CD4-positive, alpha-beta T cell treated with Interferon alpha-2 for 1 hour (primary cell): ENCODE measurements at regions not wholly inside any gene's neighbourhood (a gene's known extent, or its start where the extent isn't known, plus 50 kb on each side); places are given as distances from the start of the nearest gene placed in this dataset.
"Not testable (repeated sequence)": the region's sequence is repeated elsewhere in the genome, so short reads cannot be mapped to it uniquely, and the experiment has no call there.

Source experiments
- DNase-seq, 2 donors: peaks; one replicate each; pipeline ENCODE4 v3.0.0-alpha.2; 2020 to 2022

- DNase-seq: no peak
Measured at GRCh38 chr7:41578700-41579099, 124.2 kb downstream of the INHBA start.

GRCh38 chr7:41576166-41576565 is 126.7 kb downstream of the INHBA start:
- no peak for DNase-seq

- no peak for DNase-seq
Measured at GRCh38 chr7:41574377-41574776, 128.5 kb downstream of the INHBA start.

GRCh38 chr7:41573862-41574261 is 129.0 kb downstream of the INHBA start:
- DNase-seq: no peak

GRCh38 chr7:41573443-41573842 is 129.4 kb downstream of the INHBA start:
- DNase-seq: no peak

- DNase-seq: no peak
Measured at GRCh38 chr7:41573015-41573414, 129.9 kb downstream of the INHBA start.

- no peak for DNase-seq
Measured at GRCh38 chr7:41571573-41571972, 131.3 kb downstream of the INHBA start.

GRCh38 chr7:41570766-41571165 is 132.1 kb downstream of the INHBA start:
- no peak for DNase-seq

- no peak for DNase-seq
Measured at GRCh38 chr7:41568135-41568534, 134.8 kb downstream of the INHBA start.

GRCh38 chr7:41567731-41568114 is 135.2 kb downstream of the INHBA start:
- no peak for DNase-seq

- DNase-seq: no peak
Measured at GRCh38 chr7:41567031-41567730, 135.7 kb downstream of the INHBA start.

GRCh38 chr7:41566581-41566980 is 136.3 kb downstream of the INHBA start:
- DNase-seq: no peak

GRCh38 chr7:41565655-41566054 is 137.2 kb downstream of the INHBA start:
- DNase-seq: no peak

- DNase-seq: no peak
Measured at GRCh38 chr7:41559426-41559825, 143.5 kb downstream of the INHBA start.

GRCh38 chr7:41554481-41554880 is 148.4 kb downstream of the INHBA start:
- DNase-seq: no peak

GRCh38 chr7:41550046-41550445 is 152.8 kb downstream of the INHBA start:
- DNase-seq: not testable (repeated sequence)

GRCh38 chr7:41544241-41544640 is 158.6 kb downstream of the INHBA start:
- DNase-seq: no peak

GRCh38 chr7:41540601-41541000 is 162.3 kb downstream of the INHBA start:
- DNase-seq: no peak

- no peak for DNase-seq
Measured at GRCh38 chr7:41538810-41539724, 163.8 kb downstream of the INHBA start.

GRCh38 chr7:41536873-41537665 is 165.8 kb downstream of the INHBA start:
- DNase-seq: no peak

GRCh38 chr7:41536122-41536872 is 166.6 kb downstream of the INHBA start:
- DNase-seq: no peak

- no peak for DNase-seq
Measured at GRCh38 chr7:41529831-41530230, 173.1 kb downstream of the INHBA start.

GRCh38 chr7:41524876-41525275 is 178.0 kb downstream of the INHBA start:
- no peak for DNase-seq
